Retina (tissue), 1 donor: ENCODE measurements at regions not wholly inside any gene's neighbourhood (a gene's known extent, or its start where the extent isn't known, plus 50 kb on each side); places are given as distances from the start of the nearest gene placed in this dataset.
"Not testable (repeated sequence)": the region's sequence is repeated elsewhere in the genome, so short reads cannot be mapped to it uniquely, and the experiment has no call there.

Experiments
- DNase-seq: peaks from one replicate; pipeline ENCODE4 v3.0.0-alpha.2; 2016

DNA sequence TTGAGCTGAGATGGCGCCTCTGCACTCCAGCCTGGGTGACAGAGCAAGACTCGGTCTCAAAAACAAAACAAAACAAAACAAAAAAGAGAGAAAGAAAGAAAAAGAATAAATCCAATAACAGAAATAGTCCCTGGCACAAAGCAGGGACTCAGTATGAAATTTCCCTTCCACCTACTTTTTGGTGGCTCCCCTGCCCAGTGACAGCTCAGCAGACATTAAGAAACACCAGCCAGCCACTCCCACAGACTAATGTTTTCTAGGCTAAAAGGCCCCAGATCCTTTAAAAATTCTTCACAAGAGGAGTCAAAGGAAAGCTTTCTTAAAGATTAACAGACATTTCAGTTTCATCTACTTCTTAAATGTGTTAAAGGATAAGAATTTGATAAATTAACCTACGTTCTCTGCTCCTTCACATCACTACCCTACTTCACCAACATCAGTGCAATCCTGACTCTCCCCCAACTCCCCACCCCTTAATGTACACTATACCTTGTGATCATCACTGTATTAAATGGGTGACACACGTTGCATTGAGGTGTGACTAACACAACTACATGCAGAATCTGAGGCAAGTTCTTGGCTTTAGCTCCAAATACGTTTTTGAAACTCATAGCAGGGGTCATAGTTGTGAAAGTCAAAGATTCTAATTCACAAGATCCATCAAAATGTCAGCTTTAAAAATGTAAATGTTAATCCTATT is 114.5 kb upstream of the CAV2 start:
- DNase-seq, result no peak

DNA sequence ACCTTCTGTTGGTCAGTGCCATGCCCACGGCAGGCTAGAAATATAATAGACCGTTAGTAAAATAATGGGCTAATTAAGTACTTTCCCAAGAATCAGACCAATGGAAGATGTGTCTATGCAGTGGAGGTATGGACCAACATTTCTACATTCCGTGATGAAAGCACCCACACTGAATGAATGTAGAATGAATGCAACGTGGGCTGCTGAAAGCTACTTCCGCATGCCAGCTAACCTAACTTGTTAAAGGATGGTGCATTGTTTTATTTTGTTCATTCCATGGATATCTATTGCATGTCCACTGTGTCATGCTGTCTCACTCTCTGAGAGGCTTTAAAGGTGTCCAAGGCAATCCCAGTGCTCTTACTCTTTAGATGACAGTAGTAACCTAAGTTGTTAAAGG is 112.9 kb upstream of the CAV2 start:
- no peak for DNase-seq

DNA sequence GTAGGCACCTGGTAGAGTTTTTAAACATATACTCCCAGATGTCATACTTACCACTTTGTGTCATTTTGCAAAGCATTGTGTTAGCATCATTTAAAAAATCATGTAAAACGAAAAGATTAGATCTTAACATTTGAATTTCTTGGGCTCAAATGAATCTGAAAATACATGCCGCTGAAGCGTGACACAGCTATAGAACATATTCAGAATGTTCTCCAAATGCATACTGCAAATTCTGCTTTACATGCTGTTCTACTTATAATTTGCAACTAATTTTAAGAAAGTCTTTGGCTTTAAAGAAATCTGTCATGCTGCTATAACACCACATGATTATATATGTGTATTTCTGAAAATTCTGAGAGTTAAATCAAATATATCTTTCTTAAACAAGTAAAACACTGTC is 109.2 kb upstream of the CAV2 start:
- no peak for DNase-seq

DNA sequence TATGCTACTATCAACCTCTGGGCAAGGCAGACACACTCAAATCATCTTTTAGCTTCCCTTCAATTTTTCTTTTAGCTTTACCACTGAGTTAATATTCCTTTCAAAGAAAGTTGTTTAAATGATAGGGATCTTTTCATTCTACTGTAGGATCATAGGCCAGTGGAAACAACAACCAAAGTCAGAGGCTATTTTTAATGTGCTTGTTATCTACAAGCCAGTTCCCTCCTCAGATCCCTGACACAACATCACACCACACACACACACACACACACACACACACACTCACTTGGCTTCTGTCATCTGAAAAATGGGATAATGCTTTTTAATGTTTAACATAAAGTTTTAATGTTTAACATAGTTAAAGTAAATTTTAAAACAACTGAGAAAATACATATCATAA is 106.7 kb upstream of the CAV2 start:
- no peak for DNase-seq

DNA sequence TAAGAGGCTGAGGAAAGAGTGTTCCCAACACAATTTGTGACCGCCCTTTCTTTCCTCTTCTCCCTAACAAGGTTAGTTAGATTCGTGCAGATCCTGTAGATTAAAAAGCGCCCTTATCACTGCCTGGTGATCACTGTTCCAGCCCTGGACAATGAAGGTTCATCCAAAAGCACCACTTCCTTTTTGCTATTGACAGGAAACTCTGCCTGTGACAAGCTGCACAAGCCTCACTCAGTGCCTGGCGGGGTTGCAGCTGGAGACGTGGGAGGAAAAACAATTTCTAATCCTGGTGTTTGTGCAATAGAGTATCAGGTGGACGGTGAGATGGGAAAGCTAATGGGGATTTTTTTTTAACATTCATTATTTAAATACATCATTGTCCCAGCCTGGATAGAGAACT is 105.9 kb upstream of the CAV2 start:
- no peak for DNase-seq

DNA sequence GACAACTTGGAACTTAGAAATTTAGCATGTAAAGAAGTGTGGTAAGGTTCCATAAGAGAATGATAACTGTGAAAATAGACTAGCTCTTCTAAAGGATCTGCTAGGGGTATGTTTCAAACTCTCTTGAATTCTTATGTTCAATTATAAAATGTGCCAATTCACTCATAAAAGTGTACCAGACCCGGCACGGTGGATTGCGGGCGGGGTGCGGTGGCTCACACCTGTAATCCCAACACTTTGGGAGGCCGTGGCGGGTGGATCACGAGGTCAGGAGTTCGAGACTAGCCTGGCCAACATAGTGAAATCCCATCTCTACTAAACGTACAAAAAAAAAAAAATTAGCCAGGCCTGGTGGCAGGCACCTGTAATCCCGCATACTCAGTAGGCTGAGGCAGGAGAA is 105.4 kb upstream of the CAV2 start:
- no peak for DNase-seq

DNA sequence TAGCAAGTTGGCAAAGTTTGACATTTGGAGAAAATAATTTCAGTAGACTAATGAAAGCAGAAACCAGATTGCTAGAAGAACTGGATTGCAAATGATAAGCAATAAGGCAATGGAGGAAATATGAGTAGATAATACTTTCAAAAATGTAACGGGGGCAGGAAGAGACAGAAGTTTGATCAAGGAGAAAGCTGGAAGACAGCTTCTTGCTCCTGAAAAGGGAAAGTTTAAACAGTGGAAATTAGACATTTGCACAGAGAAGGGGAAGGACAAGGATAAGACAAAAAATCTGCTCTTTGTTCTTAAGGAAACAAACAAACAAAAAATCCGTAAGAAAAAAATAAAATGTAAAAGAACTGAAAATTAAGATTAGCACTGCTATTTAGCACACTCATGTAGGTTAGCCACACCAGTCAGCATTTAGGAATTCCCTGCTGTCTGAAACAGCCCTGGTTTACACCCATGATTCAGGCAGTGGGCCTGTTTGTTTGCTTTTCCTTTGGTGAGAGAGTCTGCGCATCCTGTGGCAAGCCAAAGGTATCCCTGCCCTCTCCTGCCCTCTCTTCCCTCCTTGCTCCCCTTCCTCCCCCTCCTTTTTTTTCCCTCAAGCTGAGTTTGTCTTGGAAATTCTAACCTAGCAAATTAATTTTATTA is 104.3 kb upstream of the CAV2 start:
- DNase-seq, result no peak

DNA sequence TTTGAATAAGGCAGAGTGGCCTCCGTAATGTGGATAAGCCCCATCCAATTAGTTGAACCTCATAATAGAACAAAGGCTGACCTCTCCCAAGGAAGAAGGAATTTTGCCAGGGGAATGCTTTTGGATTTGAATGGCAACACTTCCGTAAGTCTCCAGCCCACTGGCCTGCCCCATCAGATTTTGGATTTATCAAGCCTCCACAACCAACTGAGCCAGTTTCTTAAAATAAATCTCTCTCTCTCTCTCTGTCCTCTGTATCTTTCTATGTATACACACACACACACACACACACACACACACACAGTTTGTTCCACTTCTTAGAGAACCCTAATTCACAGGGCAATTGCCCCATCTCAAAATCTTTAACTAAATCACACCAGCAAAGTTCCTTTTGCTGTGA is 100.9 kb upstream of the CAV2 start:
- no peak for DNase-seq

DNA sequence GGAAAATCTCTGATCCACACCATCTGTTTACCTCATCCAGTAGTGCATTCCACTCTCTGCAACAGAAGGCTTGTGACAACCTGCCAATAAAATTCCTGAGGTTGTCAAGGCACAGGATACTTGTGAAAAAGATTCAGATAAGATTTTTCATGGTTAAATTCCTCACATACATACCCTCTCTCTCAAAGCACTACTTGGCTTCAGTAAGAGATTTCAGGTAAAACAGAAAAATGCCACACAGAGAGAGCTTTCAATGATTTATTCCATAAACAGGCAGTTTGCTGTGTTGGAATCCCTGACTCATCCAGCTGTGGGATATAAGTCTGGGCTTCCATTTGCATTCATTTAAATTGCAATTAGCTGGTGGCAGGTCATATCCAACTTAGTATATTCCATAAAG is 99.7 kb upstream of the CAV2 start:
- no peak for DNase-seq

DNA sequence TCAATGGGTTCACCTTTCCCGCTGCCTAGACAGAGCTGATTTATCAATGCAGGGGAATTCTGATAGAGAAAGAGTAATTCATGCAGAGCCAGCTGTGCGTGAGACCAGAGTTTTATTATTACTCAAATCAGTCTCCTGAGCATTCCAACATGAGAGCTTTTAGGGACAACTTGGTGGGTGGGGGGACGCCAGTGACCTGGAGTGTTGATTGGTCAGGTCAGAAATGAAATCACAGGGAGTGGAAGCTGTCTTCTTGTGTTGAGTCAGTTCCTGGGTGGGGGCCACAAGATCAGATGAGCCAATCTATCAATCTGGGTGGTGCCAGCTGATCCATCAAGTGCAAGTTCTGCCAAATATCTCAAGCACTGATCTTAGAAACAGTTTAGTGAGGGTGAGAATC is 99.0 kb upstream of the CAV2 start:
- DNase-seq, result no peak

DNA sequence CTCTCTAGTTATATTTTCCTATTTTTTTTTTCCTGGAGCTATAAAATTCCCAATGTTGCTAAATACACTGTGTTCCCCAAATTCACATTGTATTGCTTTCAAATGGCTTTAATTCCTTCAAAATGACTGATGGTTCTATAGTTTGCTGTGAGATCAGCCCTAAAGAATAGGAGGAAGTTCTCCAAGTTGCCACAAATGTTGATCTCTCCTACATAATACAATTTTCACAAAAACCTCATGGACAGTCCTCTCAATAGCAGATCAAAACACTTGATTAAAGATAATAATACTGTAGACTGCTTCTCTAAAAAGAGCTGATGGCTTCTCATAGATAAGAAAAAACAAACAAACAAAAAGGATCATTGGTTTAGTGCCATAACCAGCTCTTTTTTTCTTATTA is 97.8 kb upstream of the CAV2 start:
- no peak for DNase-seq

DNA sequence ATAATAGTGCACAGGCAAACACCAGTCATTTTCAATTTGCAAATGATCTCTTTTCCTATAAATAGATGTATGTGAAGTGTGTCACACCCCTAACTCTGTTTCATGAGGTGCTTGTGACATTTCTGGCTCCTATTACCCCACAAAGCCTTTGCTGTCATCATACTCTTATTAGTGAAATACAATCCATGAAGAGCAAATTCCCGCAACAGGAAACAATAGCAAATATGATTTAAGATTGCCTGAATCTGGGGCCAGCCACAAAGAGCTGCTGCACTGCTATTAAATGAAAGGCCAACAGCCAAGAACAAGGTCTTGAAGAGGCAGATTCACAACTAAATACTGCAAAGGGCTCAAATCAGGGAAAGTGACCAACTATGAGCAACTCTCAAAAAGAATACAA is 96.3 kb upstream of the CAV2 start:
- DNase-seq, result no peak

DNA sequence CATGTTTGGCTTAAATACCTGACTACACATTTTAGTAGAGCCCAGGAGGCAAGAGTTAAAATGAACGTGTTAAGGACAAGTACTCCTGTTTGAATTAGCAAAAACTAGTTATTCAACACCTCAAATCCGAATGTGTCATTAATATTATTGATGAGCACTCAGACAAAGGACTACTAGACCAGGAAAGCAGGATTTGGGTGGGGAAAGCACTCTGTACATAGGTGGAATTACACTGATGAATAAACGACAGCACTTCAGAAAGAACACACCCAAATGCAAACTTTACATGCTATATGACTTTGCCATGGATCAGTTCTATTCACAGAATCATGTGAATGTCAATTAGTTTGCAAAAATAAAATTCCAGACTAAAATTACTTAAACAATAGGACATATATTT is 95.1 kb upstream of the CAV2 start:
- no peak for DNase-seq

DNA sequence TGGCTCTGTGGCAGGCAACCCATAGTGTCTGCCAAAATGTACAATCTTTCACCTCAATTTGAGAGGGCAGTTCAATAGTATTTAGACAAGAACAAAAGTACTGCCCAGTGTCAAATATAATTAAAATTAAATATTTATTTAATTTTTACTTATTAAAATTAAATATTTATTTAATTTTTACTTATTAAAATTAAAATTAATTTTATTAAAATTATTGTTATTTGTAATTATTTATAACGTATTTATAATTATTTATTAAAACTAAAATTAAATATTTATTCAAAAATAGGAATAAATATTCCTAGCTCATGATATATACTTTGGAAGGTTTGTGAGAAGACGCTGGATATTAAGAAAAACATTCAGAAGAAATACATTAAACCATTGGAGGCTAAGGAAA is 93.7 kb upstream of the CAV2 start:
- no peak for DNase-seq

DNA sequence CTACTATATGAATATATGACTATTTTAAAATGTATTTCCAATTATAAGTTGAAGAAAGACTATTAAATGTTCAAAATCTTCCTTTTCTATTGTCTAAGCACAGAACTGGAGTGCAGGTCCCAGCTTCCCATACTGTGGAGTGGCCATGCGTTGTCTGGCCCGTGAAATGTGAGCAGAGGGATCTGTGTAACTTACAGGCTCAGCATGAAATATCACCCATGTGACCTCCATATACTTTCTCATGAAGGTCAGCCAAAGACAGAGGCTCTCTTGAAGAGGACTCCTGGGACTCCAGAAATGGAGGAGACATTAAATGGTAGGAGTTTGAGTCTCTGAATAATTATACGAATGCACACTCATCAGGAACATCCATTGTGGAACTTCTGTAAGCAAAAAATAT is 92.4 kb upstream of the CAV2 start:
- no peak for DNase-seq

DNA sequence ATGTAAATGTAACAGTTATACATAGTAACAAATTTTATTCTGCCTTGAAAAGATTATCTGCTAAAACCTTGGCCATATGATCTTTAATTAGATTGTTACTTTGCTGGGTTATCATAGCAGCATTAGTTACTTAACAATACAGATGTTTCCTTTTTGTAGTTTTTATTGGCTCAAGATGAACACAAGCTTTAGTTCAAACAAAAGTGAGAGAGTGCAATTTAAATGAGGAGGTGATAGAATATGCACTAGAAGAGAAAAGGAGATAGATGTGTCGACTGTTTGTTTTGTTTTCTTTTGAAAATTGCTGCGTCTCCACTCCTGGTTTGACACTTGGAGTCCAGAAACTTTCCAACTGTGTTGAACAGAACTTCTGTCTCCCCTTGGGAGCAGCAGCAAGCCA is 91.4 kb upstream of the CAV2 start:
- no peak for DNase-seq

DNA sequence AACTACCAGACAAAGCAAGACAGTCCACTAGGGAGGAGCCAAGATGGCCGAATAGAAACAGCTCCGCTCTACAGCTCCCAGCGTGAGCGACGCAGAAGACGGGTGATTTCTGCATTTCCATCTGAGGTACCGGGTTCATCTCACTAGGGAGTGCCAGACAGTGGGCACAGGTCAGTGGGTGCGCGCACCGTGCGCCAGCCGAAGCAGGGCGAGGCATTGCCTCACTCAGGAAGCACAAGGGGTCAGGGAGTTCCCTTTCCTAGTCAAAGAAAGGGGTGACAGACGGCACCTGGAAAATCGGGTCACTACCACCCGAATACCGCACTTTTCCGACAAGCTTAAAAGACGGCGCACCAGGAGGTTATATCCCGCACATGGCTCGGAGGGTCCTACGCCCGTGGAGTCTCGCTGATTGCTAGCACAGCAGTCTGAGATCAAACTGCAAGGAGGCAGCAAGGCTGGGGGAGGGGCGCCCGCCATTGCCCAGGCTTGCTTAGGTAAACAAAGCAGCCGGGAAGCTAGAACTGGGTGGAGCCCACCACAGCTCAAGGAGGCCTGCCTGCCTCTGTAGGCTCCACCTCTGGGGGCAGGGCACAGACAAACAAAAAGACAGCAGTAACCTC is 90.6 kb upstream of the CAV2 start:
- not testable (repeated sequence) for DNase-seq

DNA sequence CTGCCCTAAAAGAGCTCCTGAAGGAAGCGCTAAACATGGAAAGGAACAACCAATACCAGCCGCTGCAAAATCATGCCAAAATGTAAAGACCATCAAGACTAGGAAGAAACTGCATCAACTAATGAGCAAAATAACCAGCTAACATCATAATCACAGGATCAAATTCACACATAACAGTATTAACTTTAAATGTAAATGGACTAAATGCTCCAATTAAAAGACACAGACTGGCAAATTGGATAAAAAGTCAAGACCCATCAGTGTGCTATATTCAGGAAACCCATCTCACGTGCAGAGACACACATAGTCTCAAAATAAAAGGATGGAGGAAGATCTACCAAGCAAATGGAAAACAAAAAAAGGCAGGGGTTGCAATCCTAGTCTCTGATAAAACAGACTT is 88.8 kb upstream of the CAV2 start:
- not testable (repeated sequence) for DNase-seq

DNA sequence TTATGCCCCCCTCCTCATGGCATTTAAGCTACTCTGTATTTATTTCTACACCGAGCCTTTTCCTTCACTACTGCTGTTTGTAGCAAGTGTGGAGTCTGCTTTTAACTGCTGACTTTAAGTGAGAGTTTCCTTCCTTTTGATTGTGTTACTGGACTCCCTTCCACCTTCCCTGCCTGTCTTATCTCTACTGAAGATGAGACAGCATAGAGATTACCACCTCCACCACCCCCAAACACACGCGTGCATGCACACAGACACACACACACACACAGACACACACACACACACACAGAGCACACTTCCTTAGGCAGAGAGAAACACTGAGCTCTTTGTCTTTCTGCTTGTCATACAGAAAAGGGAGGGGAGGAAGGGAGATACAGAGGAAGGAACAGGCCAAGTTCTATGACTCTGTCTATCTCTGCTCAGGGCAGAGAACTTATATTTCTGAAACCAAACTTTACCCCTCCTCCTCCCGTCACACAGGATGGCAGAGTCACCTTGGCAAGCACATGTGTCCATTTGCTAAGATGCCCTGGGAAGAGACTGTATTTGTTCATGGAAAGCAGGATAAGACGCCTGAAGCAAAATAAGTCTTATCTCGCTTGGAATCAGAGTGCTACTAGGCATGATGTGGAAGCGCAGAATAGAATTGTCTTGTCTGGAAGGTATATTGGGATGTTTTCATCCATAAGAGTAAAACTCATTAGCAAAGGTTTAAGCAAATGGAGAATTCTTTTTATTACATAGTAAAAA is 81.8 kb upstream of the CAV2 start:
- no peak for DNase-seq

DNA sequence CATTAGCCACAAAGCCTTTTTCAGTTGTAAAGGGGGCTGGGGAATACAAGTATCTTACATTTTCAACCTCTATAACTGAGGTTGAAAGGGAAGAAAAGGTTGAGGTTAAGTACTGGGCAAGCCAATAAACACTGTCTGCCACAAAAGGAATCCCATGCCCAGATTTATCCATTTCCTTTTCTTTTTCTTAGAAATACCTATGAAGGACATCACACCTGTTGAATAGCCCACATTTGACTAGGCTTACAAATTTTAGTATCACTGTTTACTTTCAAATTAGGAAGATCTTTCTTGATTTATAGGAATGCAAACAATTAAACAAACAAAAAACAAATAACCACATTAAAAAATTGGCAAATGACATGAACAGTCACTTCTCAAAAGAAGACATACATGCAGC is 81.0 kb upstream of the CAV2 start:
- no peak for DNase-seq

DNA sequence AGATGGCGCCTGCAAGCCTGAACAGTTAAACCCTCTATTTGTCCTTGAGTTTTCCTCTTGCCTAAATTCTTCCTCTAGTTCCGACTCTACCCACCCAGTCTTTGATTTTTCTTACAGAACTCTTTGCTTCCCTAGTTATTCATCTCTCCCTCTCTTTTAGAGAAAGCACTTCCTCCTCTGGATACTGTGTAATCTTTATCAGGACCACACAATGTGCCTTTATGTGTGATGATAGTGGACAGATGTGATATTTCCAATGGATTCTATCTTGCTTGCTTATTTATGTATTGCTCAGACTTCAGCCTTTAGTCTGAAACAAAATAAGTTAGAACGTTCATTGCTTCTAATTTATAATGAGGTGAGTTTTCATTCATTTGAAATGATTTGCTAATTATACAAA is 79.5 kb upstream of the CAV2 start:
- no peak for DNase-seq

DNA sequence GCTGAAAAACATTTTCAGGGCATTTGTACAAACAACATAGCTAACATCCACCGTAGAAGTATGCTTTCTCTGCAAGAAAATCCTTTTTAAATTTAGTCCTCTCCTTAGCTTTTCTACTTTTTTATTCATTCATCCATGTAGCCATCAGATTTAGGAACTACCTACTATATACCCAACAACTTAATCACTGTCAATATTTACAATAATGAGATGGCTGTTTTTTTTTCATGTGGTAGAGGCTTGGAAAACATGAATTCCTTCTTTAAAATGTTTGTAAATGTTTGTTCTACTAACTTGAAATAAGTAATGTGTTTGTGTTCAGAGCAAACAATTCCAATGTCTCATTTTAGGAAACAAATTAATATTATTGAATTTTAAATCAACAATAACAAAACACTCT is 78.2 kb upstream of the CAV2 start:
- no peak for DNase-seq

DNA sequence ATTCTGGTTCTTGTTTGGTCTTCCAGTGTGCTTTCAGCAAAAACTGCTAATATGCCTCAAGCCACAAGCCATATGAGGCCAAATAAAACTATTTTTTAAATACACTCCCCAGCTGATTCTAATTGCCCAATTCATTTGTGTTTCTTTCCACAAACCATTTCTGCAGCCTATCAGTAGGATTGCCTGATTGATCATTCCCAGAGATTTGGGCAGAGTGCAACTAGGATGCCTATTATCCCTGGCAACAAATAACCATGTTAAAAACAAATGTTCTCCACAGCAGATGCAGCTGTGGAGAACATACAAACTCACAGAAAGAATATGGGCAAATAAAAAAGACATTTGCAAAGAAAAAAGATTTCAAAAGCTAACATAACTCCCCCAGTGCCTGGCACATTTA is 76.9 kb upstream of the CAV2 start:
- no peak for DNase-seq

DNA sequence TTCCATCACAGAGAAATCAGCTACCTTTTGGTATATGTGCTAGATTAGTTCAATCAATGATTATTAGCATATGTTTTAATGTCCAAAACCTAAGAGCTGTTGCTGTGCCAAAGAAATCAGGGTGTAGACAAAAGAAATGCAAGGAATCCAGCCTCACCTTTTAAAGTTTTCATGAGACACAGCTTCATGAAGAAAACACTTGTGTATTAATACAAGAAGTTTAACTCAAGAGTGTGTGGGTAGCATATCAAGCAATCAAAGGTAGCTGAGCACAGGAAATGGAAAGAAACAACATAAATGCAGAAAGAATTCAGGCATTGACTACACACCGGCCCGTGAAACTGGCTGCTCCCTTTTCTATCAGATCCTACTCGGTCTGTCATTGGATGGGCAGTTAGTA is 76.0 kb upstream of the CAV2 start:
- DNase-seq, result no peak
